ENCODE measurements at regions not wholly inside any gene's neighbourhood (a gene's known extent, or its start where the extent isn't known, plus 50 kb on each side); places are given as distances from the start of the nearest gene placed in this dataset.
"Not testable (repeated sequence)": the region's sequence is repeated elsewhere in the genome, so short reads cannot be mapped to it uniquely, and the experiment has no call there.

DNA sequence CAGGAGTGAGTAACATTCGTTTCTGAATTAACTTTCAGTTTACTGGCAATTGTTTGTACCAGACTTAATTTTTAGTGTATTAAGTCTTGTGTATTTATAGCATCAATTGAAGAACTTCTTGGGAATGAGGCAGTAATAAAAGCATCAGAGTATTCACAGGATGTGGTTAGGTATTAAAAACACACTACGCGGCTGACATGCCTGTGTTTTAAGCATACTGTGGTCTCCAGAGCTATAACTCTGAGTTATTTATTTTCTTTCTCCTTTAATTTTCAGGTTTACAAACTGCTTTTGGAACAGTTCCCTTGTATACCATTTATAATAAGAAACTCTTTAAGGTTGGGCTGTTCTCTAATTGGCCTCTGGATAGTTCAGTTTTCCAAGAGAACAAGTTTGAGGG, 626.1 kb upstream of the NRG3 start:
- DNase-seq (ENCODE audit: low read depth): no peak

DNA sequence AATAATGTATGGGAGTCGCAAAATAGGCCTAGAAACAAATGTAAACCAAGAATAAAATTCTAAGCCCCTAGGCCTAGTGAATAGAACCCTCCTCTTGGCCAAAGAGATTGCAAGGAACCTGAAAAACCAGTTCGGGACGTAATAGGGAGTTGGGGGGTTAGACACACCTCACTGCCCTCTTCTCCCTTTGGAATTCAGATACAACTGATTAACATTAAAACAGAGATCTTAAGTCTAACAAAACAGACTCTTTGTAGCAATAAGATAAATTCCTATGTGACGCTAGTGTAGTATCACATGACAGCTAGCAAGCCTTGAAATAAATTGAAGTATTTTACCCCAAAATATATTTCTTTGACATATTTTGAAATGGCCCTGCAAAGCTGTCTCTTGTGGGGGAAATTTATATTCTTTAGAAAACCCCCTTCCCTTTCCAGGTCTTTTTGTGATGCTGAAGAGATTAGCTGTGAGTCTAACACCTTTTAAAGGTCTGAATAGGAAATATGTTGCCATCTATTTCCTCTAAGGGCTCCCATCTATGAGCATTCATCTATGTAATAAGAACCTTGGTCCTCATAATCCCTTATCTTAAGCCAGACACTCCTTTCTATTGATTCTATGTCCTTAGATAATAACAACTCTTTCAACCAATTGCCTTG, 623.4 kb upstream of the NRG3 start:
- DNase-seq (ENCODE audit: low read depth): no peak

DNA sequence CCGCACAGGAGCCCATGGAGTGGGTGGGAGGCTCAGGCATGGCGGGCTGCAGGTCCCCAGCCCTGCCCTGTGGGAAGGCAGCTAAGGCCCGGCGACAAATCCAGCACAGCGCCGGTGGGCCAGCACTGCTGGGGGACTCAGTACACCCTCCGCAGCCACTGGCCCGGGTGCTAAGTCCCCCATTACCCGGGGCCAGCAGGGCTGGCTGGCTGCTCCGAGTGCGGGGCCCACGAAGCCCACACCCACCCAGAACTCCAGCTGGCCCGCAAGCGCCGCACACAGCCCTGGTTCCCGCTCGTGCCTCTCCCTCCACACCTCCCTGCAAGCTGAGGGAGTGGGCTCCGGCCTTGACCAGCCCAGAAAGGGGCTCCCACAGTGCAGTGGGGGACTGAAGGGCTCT, 610.0 kb upstream of the NRG3 start:
- not testable (repeated sequence) for DNase-seq (ENCODE audit: low read depth)

DNA sequence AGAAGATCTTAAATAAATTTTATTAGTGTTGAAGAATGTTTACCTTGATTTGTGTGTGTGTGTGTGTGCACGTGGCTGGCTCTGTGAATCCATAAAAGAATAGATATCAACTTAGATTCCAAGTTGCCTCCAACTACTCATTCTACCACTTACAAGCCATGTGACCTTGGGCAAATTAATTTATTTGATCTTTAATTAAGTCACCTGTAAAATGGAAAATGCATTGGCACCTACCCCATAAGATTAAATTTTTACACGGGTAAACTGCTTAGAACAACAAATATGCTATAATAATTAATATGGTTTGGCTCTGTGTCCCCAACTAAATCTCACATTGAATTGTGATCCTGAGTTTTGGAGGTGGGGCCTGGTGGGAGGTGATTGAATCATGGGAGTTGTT, 604.9 kb upstream of the NRG3 start:
- DNase-seq (ENCODE audit: low read depth): no peak

DNA sequence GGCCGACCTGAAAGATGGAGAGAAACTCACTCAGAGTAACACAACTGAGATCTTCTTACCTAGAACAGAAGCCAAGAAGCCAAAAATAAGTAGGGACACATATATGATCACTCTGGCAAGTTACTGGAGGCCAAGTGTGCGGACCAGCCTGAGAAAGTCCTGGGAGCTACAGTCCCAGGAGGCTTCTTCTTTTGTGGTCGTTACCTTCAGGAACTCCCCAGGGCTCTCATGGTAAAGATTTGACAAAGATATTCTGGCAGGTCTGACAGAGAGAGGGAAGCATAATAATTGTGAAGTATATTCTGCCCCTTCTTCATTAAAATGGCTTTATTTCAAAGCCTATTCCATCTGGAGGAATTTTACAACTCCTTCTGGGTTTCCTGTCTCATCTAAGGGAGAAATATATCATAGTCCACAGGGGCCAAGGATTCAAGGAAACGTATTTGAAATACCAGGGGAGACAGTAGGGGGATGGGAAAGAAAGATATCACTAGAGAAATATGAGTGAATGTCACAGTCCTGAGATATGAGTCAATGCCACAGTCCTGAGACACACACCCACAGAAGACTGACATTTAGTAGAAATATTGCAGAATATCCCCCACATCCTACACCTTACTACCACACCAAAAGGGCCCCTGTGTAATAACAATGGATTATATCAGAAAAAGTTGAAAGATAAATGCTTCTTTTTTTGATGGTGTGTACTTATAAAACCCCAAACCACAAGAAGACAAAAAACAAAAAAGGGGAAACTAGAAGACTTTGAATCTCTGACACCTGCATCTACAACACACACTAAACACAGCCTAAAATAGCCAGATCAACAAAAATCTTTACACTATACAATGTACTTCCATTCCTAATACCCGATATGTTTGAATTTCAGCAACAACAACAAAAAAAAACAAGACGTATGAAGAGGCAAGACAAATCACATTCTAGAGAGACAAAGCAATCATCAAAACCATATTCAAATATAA, 594.2 kb upstream of the NRG3 start:
- DNase-seq (ENCODE audit: low read depth): no peak

DNA sequence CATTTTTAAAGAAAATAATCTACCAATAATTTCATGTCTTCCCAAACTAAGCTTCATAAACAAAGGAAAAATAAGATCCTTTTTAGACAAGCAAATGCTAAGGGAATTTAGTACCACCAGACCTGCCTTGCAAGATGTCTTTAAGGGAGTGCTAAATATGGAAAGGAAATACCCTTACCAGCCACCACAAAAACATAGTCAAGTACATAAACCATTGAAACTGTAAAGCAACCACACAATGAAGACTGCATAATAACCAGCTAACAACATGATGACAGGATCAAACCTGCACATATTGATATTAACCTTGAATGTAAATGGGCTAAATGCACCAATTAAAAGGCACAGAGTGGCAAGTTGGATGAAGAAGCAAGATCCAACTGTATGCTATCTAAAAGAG, 586.5 kb upstream of the NRG3 start:
- DNase-seq (ENCODE audit: low read depth): no peak

DNA sequence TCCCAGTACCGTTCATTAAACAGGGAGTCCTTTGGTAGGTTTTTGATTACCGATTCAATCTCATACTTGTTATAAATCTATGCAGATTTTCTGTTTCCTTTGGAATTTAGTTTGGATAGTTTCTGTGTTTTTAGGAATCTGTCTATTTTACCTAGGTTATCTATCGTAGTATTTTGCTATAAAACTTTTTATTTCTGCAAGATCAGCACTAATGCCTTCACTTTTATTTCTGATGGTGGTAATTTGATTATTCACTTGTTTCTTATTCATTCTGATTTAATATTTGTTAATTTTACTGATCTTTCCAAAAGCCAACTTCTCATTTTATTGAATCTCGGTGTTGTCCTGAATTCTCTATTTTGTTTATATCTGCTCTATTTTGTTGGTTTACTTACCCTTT, 577.7 kb upstream of the NRG3 start:
- DNase-seq (ENCODE audit: low read depth): no peak

DNA sequence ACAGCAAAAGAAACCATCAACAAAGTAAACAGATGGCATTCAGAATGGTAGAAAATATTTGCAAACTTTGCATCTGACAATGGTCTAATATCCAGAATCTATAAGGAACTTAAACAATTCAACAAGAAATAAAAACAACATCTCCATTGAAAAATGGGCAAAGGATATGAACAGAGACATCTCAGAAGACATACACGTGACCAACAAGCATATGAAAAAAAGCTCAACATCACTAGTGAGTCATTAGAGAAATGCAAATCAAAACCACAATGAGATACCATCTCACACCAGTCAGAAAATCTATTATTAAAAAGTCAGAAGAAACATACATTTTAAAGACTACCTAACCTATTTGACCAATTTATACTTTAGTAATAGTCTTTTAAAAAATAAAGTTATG, 571.3 kb upstream of the NRG3 start:
- DNase-seq (ENCODE audit: low read depth): no peak

DNA sequence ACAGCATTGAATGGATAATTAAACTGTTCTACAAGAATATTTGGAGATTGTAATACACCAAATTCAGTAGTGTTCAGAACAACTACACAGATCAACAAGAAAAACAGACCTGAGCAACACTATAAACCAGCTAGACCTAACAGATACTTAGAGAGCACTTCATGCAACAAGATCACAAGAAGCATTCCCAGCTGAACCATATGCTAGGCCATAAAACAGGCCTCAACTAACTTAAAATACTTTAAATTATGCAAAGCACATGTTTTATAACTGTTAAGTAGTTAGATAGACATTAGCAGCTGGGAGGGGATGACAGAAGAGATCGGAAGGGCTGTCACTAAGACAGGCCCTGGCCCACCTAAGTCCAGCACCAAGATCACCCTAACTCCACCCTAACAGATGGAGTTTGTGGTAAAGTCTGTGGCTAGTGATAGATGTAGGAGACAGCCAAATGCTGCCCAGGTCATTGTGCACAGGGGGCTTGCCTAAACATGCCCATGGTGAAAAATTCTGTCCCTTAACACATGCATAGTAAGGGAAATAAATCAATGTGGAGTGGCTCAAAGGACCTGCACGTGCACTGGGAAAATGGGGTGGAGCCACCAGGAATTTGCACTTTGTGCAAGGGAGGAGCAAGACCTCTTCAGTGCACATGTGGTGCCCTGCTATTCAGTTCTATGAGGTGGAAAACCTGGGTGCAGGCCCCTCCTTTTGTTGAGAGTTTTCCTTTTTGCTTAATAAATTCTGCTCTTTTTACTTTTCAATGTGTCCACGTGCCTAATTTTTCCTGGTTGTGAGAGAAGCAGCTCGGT, 567.8 kb upstream of the NRG3 start:
- DNase-seq (ENCODE audit: low read depth): no peak

DNA sequence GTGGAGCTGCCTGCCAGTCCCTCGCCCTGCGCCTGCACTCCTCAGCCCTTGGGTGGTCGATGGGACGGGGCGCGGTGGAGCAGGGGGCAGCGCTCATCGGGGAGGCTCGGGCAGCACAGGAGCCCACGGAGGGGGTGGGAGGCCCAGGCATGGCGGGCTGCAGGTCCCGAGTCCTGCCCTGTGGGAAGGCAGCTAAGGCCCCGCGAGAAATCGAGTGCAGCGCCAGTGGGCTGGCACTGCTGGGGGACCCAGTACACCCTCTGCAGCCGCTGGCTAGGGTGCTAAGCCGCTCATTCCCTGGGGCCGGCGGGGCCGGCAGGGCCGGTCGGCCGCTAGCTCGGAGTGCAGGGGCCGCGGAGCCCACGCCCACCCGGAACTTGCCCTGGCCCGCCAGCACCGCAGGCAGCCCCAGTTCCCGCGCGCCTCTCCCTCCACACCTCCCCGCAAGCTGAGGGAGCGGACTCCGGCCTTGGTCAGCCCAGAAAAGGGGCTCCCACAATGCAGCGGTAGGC, 565.9 kb upstream of the NRG3 start:
- DNase-seq (ENCODE audit: low read depth): no peak

DNA sequence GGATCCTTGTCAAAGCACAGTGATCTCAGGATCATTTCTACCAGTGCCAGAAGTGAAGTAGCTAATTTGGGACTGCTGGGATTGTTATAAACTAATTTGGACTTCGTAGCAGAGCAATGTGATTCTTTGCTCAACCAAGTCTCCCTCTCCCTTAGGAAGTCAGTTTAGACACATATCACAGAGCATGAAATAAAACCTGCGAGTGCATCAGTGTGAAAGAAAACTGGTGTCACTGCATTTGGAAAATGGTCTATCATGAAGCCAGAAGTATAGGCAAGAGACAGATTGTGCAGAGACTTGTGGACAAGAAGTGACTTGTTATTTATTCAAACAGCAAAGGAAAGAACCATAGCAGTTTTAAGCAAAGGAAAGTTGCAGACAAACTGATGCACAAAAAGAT, 560.5 kb upstream of the NRG3 start:
- no peak for DNase-seq (ENCODE audit: low read depth)

DNA sequence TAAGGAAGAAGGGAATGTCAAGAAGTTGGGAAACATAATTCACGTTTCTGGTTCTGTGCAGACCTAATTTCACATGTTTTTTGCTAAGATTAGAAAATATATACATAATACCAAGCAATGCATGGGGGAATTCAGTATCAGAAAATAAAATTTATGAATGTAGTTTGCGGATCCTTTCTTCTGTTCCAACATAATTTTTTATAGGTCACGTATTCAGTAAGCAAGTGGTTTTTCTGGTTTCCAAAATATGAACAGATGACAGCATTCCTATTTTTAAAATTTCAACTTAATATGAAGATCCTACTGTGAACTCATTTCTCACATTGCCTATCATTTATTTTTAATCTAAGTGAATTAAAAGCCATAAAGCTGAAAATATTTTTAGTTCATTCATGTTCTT, 560.0 kb upstream of the NRG3 start:
- no peak for DNase-seq (ENCODE audit: low read depth)

DNA sequence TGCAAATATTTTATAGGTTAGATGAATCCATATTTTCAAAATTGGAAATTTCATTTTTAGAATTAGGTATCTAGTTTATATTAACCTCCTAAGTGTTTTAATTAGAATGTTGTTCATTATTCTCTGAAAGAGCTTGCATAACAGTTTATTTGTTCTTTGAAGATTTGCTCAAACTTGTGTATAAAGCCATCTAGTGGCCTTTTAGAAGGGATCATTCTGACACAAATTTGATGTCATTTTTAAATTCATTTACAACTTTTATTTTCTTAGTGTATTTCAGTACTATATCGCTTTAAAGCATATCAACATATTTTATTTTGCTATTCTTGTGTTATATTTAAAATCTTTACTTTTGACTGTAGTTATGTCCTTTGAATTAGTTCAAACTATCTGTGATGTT, 527.0 kb upstream of the NRG3 start:
- DNase-seq (ENCODE audit: low read depth): no peak

DNA sequence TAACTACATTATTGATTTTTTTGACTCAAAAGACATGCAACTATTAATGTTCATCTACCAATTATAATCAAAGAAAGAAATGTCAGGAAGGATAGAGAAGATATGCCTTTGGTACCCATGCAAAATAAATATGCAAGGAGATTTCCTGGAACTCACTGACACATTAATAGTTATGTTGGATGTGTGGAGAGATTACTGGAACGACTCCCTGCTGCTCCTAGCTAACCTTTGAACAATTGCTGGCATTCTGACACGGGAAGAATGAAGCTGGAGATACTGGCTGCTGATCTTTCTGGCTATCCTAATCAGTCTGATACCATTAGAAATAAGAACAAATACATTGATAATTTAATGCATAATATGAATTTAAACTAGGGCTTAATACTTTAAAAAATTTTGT, 507.9 kb upstream of the NRG3 start:
- DNase-seq (ENCODE audit: low read depth): no peak

DNA sequence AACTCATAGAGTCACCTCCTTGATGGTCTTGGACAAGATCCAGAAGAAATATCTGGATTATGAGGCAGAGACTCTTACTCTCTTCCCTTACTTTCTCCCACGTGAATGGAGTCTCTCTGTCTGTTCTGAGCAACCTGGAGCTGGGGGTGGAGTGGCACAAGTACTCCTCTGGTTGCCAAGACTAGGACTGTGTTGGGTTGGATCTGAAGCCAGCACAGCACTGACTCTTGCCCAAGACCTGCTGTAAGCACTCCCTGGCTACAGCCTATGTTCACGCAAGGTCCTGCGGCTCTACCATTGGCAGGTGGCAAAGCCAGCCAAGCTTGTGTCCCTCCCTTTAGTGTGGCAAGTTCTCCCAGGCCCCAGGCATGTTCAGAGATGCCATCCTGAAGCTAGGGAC, 488.2 kb upstream of the NRG3 start:
- no peak for DNase-seq (ENCODE audit: low read depth)

DNA sequence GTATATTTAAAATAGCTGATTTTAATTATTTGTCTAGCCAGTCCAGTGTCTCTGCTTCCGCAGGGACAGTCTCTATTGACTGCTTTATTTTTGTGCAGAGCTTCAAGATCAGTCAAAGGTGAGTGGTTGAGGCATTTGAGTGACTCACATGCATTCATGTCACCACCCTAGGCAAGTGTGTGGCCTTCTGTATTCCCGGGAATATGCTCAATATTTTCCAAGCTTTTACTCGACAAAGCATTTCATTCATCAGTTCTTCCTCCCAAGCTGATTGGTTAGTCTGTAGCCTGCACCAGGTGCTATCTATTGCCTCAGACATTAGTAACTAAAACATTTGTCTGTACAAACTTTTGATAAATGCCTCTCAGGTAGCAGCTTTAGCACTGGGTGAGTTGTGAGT, 471.5 kb upstream of the NRG3 start:
- DNase-seq (ENCODE audit: low read depth): no peak

DNA sequence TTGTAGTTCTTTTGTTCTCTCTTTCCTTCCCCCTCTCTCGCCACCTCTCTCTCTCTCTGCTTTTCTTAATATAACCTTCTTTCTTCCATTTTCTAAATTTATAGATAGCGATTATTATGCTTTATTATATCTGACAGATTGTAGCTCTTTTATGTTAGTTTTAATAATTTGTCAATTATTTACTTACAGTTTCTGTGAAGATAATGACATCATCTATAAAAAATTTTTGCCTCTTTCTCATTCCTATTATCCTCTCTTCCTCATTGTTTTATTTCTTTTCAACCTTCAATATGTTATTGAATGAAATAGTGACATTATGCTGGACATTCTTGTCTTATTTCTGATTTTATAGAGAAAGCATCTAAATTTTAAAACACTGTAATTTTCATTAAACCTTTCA, 469.6 kb upstream of the NRG3 start:
- DNase-seq (ENCODE audit: low read depth): no peak

DNA sequence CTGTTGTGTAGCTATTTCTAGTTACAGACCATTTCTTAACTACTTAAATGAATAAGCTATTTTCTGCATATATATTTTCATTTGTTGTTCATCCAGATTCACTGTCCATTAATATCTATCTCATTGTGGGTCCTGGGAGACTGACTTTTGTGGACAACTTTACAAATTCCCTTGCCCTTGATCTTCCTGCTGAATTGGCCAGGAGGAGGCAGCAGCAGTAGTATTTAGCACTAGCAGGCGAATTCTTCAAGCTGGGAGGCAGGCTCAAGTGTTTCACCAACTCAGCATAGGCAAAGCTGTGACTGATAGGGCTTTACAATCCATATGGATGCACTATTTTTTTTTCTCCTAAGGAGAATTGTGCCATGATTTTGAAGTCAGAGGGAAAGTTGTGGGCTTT, 461.0 kb upstream of the NRG3 start:
- DNase-seq (ENCODE audit: low read depth): no peak

DNA sequence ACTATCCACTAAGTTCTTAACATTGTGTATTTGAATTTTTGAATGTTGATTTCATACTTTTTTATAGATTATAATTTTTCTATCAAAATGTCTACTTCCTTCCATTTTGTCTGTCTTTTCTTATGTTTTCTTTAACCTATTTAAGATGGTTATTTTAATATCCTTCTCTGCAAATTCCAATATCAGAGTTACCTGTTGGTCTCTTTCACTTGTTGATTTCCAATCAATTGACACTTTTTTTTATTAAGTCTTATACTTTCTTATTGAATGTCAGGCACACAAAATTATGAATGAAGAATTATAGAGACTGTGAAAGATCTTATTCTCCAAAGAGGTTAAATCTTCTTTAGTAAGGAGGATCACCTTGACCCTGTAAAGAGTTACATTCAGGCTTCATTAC, 448.3 kb upstream of the NRG3 start:
- DNase-seq (ENCODE audit: low read depth): no peak

DNA sequence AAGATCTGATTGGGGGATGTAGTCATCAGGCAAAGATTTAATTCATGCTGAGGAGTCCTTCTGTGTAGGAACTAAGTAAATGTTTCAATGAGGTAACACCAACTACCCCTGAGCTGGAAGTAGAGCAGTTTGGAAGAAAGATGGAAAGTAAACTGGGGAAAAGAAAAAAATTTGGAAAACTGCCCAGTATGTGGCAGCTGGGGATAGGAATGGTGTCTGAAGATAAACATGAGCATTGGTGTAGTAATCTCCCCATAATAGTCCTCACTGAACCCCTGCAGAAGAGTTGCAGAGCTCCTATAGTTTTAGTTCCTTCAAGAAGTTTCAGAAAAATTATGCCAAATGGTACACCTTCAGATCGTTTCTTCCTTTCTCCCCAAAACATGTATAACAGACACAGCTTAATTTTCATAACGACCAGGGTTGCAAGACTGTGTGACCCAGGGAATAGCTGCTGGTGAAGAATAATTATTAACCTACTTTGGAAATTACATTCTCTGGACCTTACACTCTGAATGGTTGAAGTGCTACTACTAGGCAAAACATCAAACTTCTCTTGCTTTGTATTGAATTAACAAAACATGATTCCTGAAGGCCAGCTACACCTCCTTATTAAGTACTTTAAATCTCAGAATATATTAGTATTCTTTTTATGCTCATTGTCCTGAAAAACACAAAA, 446.4 kb upstream of the NRG3 start:
- DNase-seq (ENCODE audit: low read depth): no peak

DNA sequence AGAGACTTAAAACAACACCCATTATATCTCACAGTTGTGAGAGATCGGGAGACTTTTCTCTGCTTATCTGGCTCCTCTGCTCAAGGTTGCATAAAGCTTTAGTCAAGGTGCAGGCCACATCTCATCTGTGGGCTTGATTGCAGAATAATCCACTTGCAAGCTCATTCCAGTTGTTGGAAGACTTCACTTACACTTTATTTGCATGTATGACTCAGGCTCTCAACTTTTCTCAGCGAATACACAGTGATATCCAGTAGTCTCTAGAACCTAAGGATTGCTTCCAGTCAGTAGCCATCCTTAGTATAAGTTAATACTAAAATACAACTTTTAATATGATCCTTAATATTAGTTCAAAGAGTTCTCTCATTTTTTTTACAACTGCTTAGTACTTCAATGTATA, 435.5 kb upstream of the NRG3 start:
- DNase-seq (ENCODE audit: low read depth): no peak

DNA sequence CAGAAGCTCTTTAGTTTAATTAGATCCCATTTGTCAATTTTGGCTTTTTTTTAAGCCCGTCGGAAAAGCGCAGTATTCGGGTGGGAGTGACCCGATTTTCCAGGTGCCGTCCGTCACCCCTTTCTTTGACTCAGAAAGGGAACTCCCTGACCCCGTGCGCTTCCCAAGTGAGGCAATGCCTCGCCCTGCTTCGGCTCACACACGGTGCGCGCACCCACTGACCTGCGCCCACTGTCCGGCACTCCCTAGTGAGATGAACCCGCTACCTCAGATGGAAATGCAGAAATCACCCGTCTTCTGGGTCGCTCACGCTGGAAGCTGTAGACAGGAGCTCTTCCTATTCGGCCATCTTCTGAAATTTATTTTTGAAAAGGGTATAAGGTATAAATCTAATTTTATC, 433.4 kb upstream of the NRG3 start:
- not testable (repeated sequence) for DNase-seq (ENCODE audit: low read depth)

Data from stromal cell of bone marrow (primary cell).